DOHH2 (cell line): ENCODE measurements at regions not wholly inside any gene's neighbourhood (a gene's known extent, or its start where the extent isn't known, plus 50 kb on each side); places are given as distances from the start of the nearest gene placed in this dataset.

Experiments used
- EZH2phosphoT487 ChIP-seq: fragments of 200-600 bp; sonication (generic); IDR thresholded peaks from 2 replicates; pipeline ENCODE4 v1.6.1; 2017; ENCODE audit warnings: borderline replicate concordance, mild to moderate bottlenecking, antibody characterized with exemption, low read length, moderate library complexity, mixed read lengths
- TF ChIP-seq, protein P1 (sequence below): fragments of 200-600 bp; sonication (generic); IDR thresholded peaks from one replicate; pipeline ENCODE4 v1.5.1; 2014; ENCODE audit warnings: antibody characterized with exemption, mild to moderate bottlenecking, low read depth, low read length; ENCODE audit not compliant: poor library complexity, severe bottlenecking

DNA sequence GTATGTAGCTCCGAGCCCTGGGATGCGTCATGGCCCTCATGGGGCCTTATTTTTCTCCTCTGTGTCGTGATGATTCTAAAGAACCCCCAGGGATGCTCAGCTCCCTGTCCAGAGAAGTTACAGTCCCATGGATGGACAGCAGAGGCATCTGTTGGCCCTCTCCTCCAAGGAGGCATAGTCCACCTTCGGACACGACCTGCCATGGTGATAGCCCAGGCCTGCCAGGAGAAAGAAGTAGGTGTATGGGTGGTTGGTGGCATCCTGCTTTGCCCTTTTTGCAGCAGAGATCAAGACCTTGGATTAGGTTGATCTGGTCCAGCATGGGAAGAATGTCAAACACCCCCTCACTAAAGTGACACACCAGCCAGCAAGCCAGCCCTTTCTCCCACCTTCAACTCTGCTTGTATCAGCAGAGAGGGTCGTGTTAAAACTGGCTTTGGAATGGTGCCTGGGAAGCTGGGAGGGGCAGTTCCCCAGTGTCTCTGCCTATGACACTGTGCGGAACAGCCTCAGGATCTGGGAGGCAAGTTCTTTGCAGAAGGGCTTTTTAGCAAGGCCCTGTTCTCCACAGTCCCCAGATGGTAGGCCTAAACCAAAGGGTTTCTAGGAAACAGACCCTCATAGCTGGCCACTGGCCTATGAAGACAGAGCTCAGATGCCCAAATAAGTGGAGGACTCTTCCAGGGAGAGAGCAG is 259.9 kb upstream of the RPL38 start:
- TF ChIP-seq, protein P1, sequence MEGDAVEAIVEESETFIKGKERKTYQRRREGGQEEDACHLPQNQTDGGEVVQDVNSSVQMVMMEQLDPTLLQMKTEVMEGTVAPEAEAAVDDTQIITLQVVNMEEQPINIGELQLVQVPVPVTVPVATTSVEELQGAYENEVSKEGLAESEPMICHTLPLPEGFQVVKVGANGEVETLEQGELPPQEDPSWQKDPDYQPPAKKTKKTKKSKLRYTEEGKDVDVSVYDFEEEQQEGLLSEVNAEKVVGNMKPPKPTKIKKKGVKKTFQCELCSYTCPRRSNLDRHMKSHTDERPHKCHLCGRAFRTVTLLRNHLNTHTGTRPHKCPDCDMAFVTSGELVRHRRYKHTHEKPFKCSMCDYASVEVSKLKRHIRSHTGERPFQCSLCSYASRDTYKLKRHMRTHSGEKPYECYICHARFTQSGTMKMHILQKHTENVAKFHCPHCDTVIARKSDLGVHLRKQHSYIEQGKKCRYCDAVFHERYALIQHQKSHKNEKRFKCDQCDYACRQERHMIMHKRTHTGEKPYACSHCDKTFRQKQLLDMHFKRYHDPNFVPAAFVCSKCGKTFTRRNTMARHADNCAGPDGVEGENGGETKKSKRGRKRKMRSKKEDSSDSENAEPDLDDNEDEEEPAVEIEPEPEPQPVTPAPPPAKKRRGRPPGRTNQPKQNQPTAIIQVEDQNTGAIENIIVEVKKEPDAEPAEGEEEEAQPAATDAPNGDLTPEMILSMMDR = no peak
- no peak for TF ChIP-seq EZH2phosphoT487
